Ammon's horn (tissue), 1 donor: ENCODE measurements at regions not wholly inside any gene's neighbourhood (a gene's known extent, or its start where the extent isn't known, plus 50 kb on each side); places are given as distances from the start of the nearest gene placed in this dataset.

Experiments
- DNase-seq: peaks from one replicate; pipeline ENCODE4 v3.0.0-alpha.2; 2016; ENCODE audit warnings: low spot score

- no peak for DNase-seq
Measured at GRCh38 chr4:53644607-53645006, 53.3 kb upstream of the LNX1 start.
